HL-60 (cell line): ENCODE measurements at regions not wholly inside any gene's neighbourhood (a gene's known extent, or its start where the extent isn't known, plus 50 kb on each side); places are given as distances from the start of the nearest gene placed in this dataset.

Source experiments
- CTCF ChIP-seq: IDR thresholded peaks from one replicate; pipeline ENCODE4 v1.5.1; 2011; ENCODE audit warnings: low read length, control low read depth, inconsistent platforms; ENCODE audit not compliant: insufficient read depth
- GABPA ChIP-seq: IDR thresholded peaks from 2 replicates; pipeline ENCODE4 v1.6.1; 2012; ENCODE audit warnings: low read depth
- POLR2AphosphoS5 ChIP-seq: IDR thresholded peaks from 2 replicates; pipeline ENCODE4 v1.6.1; 2012; ENCODE audit warnings: low read depth
- REST ChIP-seq: IDR thresholded peaks from 2 replicates; pipeline ENCODE4 v1.6.1; 2012; ENCODE audit warnings: low read depth; ENCODE audit not compliant: insufficient replicate concordance

- TF ChIP-seq POLR2AphosphoS5, result no peak
- no peak for TF ChIP-seq GABPA
- TF ChIP-seq CTCF, result no peak
- TF ChIP-seq REST, result no peak
Observed at GRCh38 chr6:140636908-140637402, 1262.5 kb upstream of the CITED2 start.
